AG20443 (cell line): ENCODE measurements at regions not wholly inside any gene's neighbourhood (a gene's known extent, or its start where the extent isn't known, plus 50 kb on each side); places are given as distances from the start of the nearest gene placed in this dataset.
A peak's percentile ranks its signal among the peaks of the same experiment; 100 is the strongest.

Experiments used
- DNase-seq: peaks from one replicate; pipeline ENCODE4 v3.0.0; 2012; ENCODE audit warnings: low spot score, mixed read lengths

- no peak for DNase-seq
Measured at GRCh38 chr12:102535306-102535705, 54.9 kb upstream of the IGF1 start.

- peak; percentile 55 for DNase-seq
Measured at GRCh38 chr12:102534899-102535298, 54.5 kb upstream of the IGF1 start.

GRCh38 chr12:102533483-102534215 is 53.3 kb upstream of the IGF1 start:
- no peak for DNase-seq
